Occipital lobe (tissue), 2 donors: ENCODE measurements at regions not wholly inside any gene's neighbourhood (a gene's known extent, or its start where the extent isn't known, plus 50 kb on each side); places are given as distances from the start of the nearest gene placed in this dataset. TPM values are rescaled to one million over a fixed set of nuclear protein-coding genes. Genes with fewer than 3 reads are reported as not detected.
"Not testable (repeated sequence)": the region's sequence is repeated elsewhere in the genome, so short reads cannot be mapped to it uniquely, and the experiment has no call there.

Experiments
- DNase-seq: peaks from one replicate; lab custom pipeline; 2025; lab: John Stamatoyannopoulos, UW
- small RNA-seq: library from RNA; depleted of rRNA; stranded (forward); fragments of <200 nt; gene quantifications from one replicate; pipeline ENCODE3, GENCODE V24; 2014

DNA sequence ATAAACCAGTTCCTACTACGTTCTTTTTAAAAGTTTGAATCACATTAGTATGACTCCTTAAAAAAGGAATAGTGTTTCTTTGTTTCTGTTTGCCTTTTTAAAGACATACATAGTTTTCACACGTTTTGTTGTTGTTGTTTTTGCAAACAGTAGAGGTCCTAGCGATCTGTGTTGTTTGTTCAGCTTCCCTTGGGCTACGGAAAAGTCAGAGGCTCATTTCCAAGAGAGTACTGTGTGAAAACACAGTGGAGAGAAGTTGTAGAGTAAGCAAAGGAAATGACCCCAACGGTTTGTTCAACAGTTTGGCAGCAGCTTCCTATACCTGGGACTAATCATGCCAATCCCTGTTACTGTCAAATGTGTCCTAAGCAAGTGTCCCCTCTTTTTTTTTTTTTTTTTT lies 87.1 kb upstream of the STEAP1 start:
- no peak for DNase-seq

DNA sequence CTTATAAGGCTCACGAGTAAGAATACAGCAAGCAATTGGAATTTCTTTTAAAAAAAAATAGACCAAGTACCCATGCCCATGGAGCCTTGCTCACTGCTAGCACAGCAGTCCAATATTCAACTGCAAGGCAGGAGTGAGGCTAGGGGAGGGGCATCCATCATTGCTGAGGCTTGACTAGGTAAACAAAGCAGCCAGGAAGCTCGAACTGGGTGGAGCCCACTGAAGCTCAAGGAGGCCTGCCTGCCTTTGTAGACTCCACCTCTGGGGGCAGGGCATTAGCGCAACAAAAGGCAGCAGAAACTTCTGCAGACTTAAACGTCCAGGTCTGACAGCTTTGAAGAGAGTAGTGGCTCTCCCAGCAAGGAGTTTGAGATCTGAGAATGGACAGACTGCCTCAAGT lies 84.0 kb upstream of the STEAP1 start:
- DNase-seq = not testable (repeated sequence)

DNA sequence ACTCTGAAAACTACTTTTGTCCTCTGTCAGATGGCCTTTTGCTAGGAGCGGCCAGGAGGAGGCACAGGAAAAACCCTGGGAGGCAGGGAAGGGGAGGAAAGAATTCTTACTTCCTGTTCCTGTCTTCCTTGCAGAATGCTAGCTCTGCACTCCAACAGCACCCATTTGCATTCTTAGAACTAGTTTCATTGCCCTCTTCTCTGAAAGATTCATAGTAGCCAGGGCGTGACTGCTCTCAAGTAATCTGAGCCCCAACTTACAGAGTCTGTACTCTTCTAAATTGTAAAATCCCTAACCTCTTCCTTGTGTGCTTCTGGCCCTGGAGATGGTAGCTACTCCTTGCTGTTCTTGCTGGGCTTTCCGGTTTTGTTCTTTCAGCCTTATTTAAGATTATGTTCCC lies 75.3 kb upstream of the STEAP1 start:
- DNase-seq = no peak

DNA sequence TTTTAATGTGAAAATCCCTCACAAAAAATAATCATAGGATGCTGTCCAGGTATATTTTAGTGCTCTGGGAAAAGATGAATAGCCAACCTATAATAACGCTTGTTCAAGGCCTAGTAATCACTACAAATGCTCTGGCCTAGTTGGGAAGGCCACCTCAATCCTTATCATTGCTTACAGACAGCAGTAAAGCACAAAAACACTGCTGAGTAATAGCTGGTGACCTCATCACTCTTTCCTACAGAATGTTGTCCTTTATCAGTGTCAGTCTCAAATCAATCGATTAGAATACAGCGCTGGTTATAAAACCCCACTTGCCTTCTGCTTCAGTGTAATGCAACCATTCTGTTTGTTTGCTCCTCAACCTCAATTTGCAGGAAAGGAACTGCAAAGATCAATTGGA lies 72.6 kb upstream of the STEAP1 start:
- no peak for DNase-seq

DNA sequence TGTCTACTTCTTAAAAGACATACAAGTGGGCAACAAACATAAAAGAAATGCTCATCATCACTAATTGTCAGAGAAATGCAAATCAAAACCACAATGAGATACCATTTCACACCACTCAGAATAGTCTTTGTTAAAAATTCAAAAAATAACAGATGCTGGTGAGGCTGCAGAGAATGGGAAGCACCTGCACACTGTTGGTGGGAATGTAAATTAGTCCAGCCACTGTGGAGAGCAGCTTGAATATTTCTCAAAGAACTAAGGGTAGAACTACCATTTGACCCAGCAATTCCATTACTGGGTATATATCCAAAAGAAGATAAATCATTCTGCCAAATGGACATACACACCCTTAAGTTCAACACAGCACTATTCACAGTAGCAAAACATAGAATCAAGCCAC lies 61.8 kb upstream of the STEAP1 start:
- DNase-seq = no peak

DNA sequence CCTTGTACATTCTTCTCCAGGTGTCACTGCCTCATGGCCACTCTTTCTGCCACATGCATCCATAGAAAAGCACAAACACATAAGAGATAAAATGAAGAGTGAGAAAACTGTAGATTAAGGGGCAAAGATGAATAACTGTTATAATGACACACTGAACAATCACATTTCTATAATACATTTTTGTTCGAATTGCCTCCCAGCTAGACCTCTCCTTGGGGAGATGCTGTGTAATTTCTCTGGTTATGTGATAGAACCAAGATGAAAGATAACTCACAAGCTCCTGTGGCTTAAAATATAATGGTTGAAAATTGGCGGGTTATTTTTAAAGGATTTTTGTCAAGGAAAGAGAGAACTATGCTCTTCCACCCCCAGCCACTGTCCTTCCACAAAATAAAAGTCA lies 60.2 kb upstream of the STEAP1 start:
- no peak for DNase-seq

Small RNA genes lying in the stretch of these regions (small RNA-seq; reads per million reads assigned to genes)
- gene RNU6-274P = not detected
